Thoracic aorta (tissue), 2 donors: ENCODE measurements at regions not wholly inside any gene's neighbourhood (a gene's known extent, or its start where the extent isn't known, plus 50 kb on each side); places are given as distances from the start of the nearest gene placed in this dataset.

ENCODE experiments used
- ATAC-seq: fragments of 150-250 bp; one replicate; pipeline ENCODE4 v1.8.0; 2017; ENCODE audit warnings: low read depth; ENCODE audit not compliant: insufficient number of reproducible peaks, low FRiP score
- DNase-seq: peaks from one replicate; pipeline ENCODE4 v3.0.0-alpha.2; 2020; ENCODE audit warnings: low spot score
- H3K27ac ChIP-seq, 2 donors: fragments of 200-600 bp; sonication (generic); 1 replicate in 1 of 2; 2 replicates in 1 of 2; pipeline ENCODE4 v1.5.1; 2016; ENCODE audit warnings: mild to moderate bottlenecking in 2 of 2, moderate library complexity in 2 of 2
- H3K27me3 ChIP-seq: fragments of 200-600 bp; sonication (generic); replicated peaks from 2 replicates; pipeline ENCODE4 v1.6.0; 2016; ENCODE audit warnings: mild to moderate bottlenecking; ENCODE audit not compliant: insufficient read depth
- H3K36me3 ChIP-seq: fragments of 200-600 bp; sonication (generic); one replicate; pipeline ENCODE4 v1.5.1; 2016
- H3K4me1 ChIP-seq, 2 donors: fragments of 200-600 bp; sonication (generic); 1 replicate in 1 of 2; 2 replicates in 1 of 2; pipeline versions ENCODE4 v1.5.1 to v1.6.0; 2016; ENCODE audit warnings: low read depth in 2 of 2, mild to moderate bottlenecking in 1 of 2; ENCODE audit not compliant: control insufficient read depth in 1 of 2
- H3K4me3 ChIP-seq: fragments of 200-600 bp; sonication (generic); 2 replicates; pipeline ENCODE4 v1.5.1; 2016; ENCODE audit warnings: mild to moderate bottlenecking
- H3K9me3 ChIP-seq: fragments of 200-600 bp; sonication (generic); 2 replicates; pipeline ENCODE4 v1.5.1; 2016
- CTCF ChIP-seq: fragments of 200-600 bp; sonication (generic); IDR thresholded peaks from one replicate; pipeline ENCODE4 v1.5.1; 2019; ENCODE audit warnings: antibody characterized with exemption

GRCh38 chr13:50677687-50678463, 165.6 kb downstream of the DLEU7 start:
- TF ChIP-seq CTCF = no peak
- Histone ChIP-seq H3K27me3 (no peaks in the 10 kb centered on the region), H3K4me3 (no peak overlapping the region), H3K9me3 (no peaks in the 10 kb centered on the region), H3K4me1 (no peaks in the 10 kb centered on the region), H3K36me3 (no peaks in the 10 kb centered on the region), H3K27ac (no peak overlapping the region)
- no peak for DNase-seq
- no peak for ATAC-seq

GRCh38 chr13:50678464-50679162, 164.9 kb downstream of the DLEU7 start:
- H3K4me1 ChIP-seq = no peaks in the 10 kb centered on the region

GRCh38 chr13:50679321-50679720, 164.2 kb downstream of the DLEU7 start:
- H3K36me3 ChIP-seq = no peaks in the 10 kb centered on the region
- no peaks in the 10 kb centered on the region for H3K9me3 ChIP-seq
- no peaks in the 10 kb centered on the region for H3K4me1 ChIP-seq
- no peak for DNase-seq
- no peak overlapping the region for H3K27ac ChIP-seq
- ATAC-seq = no peak
- no peaks in the 10 kb centered on the region for H3K27me3 ChIP-seq
- H3K4me3 ChIP-seq = no peak overlapping the region
- TF ChIP-seq CTCF = no peak

More at GRCh38 chr13:50678464-50679162, 164.9 kb downstream of the DLEU7 start:
- ATAC-seq (no peak), DNase-seq (no peak)
- Histone ChIP-seq H3K9me3 (no peaks in the 10 kb centered on the region), H3K4me3 (no peak overlapping the region), H3K27me3 (no peaks in the 10 kb centered on the region), H3K36me3 (no peaks in the 10 kb centered on the region), H3K27ac (no peak overlapping the region)
- TF ChIP-seq CTCF = no peak

- Histone ChIP-seq H3K4me1 (peaks cover 15 to 18% of the 10 kb centered on the region in 2 donors), H3K36me3 (no peaks in the 10 kb centered on the region), H3K27ac (no peak overlapping the region), H3K9me3 (no peaks in the 10 kb centered on the region), H3K27me3 (no peaks in the 10 kb centered on the region), H3K4me3 (no peak overlapping the region)
- no peak for ATAC-seq
- DNase-seq = no peak
- TF ChIP-seq CTCF = no peak
Measured at GRCh38 chr13:50682002-50682401, 161.5 kb downstream of the DLEU7 start.

- no peak for TF ChIP-seq CTCF
- Histone ChIP-seq H3K4me1 (peaks cover 15 to 18% of the 10 kb centered on the region in 2 donors), H3K9me3 (no peaks in the 10 kb centered on the region), H3K4me3 (no peak overlapping the region), H3K36me3 (no peaks in the 10 kb centered on the region), H3K27me3 (no peaks in the 10 kb centered on the region), H3K27ac (no peak overlapping the region)
- no peak for ATAC-seq
- DNase-seq = no peak
Measured at GRCh38 chr13:50682966-50683365, 160.5 kb downstream of the DLEU7 start.
